Heart left ventricle (tissue), 13 donors: ENCODE measurements at regions not wholly inside any gene's neighbourhood (a gene's known extent, or its start where the extent isn't known, plus 50 kb on each side); places are given as distances from the start of the nearest gene placed in this dataset.

Source experiments
- CTCF ChIP-seq, 12 donors: fragments of 200-600 bp; sonication (generic) in 4 of 12; IDR thresholded peaks; one replicate each; pipeline versions ENCODE4 v1.5.0 to v1.8.0; 2018 to 2022; ENCODE audit warnings: antibody characterized with exemption in 12 of 12, mild to moderate bottlenecking in 5 of 12
- POLR2A ChIP-seq, 2 donors: fragments of 450-650 bp; IDR thresholded peaks; one replicate each; pipeline ENCODE4 v1.6.1; 2017; ENCODE audit warnings: antibody characterized with exemption in 2 of 2, mild to moderate bottlenecking in 2 of 2, moderate library complexity in 2 of 2
- donor health status: ischemic (EF 13 %, LVEDD 7.1; RV severe dilation, severe dysfunction).
- donor health status: DM: no; HTN: yes; CAD: no.
- donor health status: DM: no; HTN: no; CAD: no.
- donor health status: ischemic (EF 25% LVEDD 6.9; RV normal size, moderate dysfunction).
- donor health status: ischemic (EF 25% LVEDD 5.7; RV mildly dilated, moderate dysfunction).
- donor health status: ischemic (EF 35%, LVEDD 5.7; RV mildly dilated, moderate dysfunction).
- donor health status: nonischemic (EF 11% LVEDD 7.7; RV severe dilation, severe dysfunction).
- donor health status: DM: yes; HTN: yes; CAD: no.
- donor health status: PGD.
- donor health status: ischemic (EF 29% LVEDD 5.4; RV normal size, mild dysfunction).
- donor health status: nonischemic (EF 23%, LVEDD 6.1; RV moderate dilation, normal function).

- TF ChIP-seq POLR2A (IDR thresholded peaks at IDR 0.05) = no peak
- TF ChIP-seq CTCF (IDR thresholded peaks at IDR 0.05) = no peak
Observed at GRCh38 chr2:52717836-52718235, 1049.8 kb upstream of the CHAC2 start.
